OCI-LY3 (cell line): ENCODE measurements at regions not wholly inside any gene's neighbourhood (a gene's known extent, or its start where the extent isn't known, plus 50 kb on each side); places are given as distances from the start of the nearest gene placed in this dataset.
A peak's percentile ranks its signal among the peaks of the same experiment; 100 is the strongest.
"Not testable (repeated sequence)": the region's sequence is repeated elsewhere in the genome, so short reads cannot be mapped to it uniquely, and the experiment has no call there.

Experiments used
- H2AFZ ChIP-seq: fragments of 200-600, 300-600 bp; shearing (Covaris generic); 2 replicates; pipeline ENCODE4 v1.6.0; 2014; ENCODE audit warnings: antibody characterized with exemption, low read depth, low read length
- H3K27ac ChIP-seq: fragments of 200-600, 300-600 bp; sonication (generic); 2 replicates; pipeline ENCODE4 v1.5.1; 2014; ENCODE audit warnings: mild to moderate bottlenecking, low read length, moderate library complexity, mixed read lengths
- H3K27me3 ChIP-seq: fragments of 200-600, 300-600 bp; sonication (generic); 2 replicates; pipeline ENCODE4 v1.6.1; 2014; ENCODE audit warnings: low read depth, low read length, mixed read lengths
- H3K36me3 ChIP-seq: fragments of 200-600, 300-600 bp; sonication (generic); replicated peaks from 2 replicates; pipeline ENCODE3; 2014; ENCODE audit warnings: low read depth, low read length, mixed read lengths
- H3K4me1 ChIP-seq: fragments of 300-600, 200-600 bp; sonication (generic); 2 replicates; pipeline ENCODE4 v1.6.1; 2014; ENCODE audit warnings: low read length, mixed read lengths
- H3K4me2 ChIP-seq: fragments of 200-600, 300-600 bp; sonication (generic); 2 replicates; pipeline ENCODE4 v1.6.1; 2014; ENCODE audit warnings: low read length, mixed read lengths
- H3K4me3 ChIP-seq: fragments of 300-600, 200-600 bp; sonication (generic); 2 replicates; pipeline ENCODE4 v1.5.1; 2014; ENCODE audit warnings: antibody characterized with exemption, mild to moderate bottlenecking, low read length, moderate library complexity
- H3K79me2 ChIP-seq: fragments of 300-600, 200-600 bp; shearing (Covaris generic); 2 replicates; pipeline ENCODE4 v1.6.1; 2014; ENCODE audit warnings: mild to moderate bottlenecking, low read length, mixed read lengths
- H3K9ac ChIP-seq: fragments of 300-600, 200-600 bp; shearing (Covaris generic); 2 replicates; pipeline ENCODE4 v1.6.0; 2014; ENCODE audit warnings: mild to moderate bottlenecking, low read length, moderate library complexity
- H3K9me3 ChIP-seq: fragments of 200-600, 300-600 bp; shearing (Covaris generic); 2 replicates; pipeline ENCODE4 v1.6.1; 2014; ENCODE audit warnings: low read length, mixed read lengths; ENCODE audit not compliant: insufficient read depth
- H4K20me1 ChIP-seq: fragments of 200-600, 300-600 bp; sonication (generic); 2 replicates; pipeline ENCODE4 v1.6.1; 2016; ENCODE audit warnings: low read length, mixed read lengths; ENCODE audit not compliant: insufficient read depth

DNA sequence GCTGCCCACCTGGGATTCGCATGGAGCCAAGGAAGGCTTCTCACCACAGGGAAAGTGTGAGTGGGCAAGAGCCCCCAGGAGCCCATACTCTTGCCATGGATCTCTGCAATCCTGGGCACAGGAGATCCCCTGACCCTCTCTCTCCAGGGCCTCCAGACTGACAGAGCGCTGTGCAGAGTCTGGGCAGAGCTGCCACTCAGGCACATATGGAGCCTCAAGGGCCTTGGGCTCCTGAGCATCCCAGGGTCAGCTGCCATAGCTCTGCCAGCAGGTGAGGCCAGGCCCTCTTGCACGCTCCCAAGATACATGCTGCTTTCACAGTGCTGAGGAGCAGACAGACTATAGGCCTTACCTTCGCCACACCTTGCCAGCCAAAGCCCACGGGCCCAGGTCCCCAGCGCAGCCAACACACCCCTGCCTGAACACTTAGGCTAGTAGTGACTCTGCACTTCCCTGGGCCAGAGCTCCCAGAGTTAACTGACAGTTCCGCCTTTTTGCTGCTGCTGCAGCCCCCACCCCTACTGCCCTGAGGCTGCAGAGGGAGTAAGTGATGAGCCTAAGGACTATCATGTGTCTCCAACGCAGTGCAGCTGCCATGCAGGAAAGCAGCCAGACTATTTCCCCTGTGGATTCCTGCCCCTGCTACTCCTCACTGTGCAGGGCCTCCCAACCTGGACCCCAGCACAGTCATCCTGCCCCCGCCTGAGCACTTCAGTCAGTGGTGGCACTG, 323.2 kb downstream of the SPATA31A1 start:
- not testable (repeated sequence) for H3K4me3 ChIP-seq, H3K4me1 ChIP-seq, H3K9ac ChIP-seq, H3K79me2 ChIP-seq, H2AFZ ChIP-seq, H3K27me3 ChIP-seq, H3K27ac ChIP-seq, H3K9me3 ChIP-seq, H3K4me2 ChIP-seq, H4K20me1 ChIP-seq, H3K36me3 ChIP-seq

DNA sequence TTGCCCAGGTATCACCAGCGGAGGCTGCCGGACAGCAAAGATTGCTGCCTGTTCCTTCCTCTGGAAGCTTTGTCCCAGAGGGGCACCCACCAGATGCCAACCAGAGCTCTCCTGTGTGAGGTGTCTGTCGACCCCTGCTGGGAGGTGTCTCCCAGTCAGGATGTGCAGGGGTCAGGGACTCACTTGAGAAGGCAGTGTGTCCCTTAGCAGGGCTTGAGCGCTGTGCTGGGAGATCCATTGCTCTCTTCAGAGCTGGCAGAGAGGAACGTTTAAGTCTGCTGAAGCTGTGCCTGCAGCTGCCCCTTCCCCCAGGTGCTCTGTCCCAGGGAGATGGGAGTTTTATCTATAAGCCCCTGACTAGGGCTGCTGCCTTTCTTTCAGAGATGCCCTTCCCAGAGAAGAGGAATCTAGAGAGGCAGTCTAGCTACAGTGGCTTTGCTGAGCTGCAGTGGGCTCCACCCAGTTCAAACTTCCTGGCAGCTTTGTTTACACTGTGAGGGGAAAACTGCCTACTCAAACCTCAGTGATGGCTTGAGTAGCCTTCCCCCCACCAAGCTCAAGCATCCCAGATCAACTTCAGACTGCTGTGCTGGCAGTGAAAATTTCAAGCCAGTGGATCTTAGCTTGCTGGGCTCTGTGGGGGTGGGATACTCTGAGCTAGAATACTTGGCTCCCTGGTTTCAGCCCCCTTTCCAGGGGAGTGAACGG, 325.4 kb downstream of the SPATA31A1 start:
- not testable (repeated sequence) for H3K4me1 ChIP-seq, H3K9ac ChIP-seq, H3K4me3 ChIP-seq, H3K36me3 ChIP-seq, H4K20me1 ChIP-seq, H3K9me3 ChIP-seq, H3K27me3 ChIP-seq, H3K27ac ChIP-seq, H2AFZ ChIP-seq, H3K4me2 ChIP-seq, H3K79me2 ChIP-seq

DNA sequence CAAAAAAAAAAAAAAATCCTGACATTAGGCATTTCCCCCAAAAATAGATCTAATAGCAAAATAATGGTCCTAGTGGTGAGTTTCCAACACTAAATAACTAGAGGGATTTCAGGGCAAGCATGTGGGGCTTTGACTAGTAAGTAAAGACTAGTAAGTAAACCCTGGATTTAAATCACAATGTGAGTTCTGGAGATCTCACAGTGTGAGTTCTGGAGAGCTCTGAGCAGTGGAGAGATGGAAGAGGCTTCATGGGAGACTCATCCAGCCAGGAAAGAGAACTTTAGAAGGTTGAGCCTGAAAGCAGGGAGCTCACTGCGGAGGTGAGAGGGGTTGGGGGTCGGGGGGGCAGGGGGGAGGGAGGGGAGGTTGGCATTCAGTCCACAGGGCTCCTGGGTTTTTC, 373.4 kb downstream of the SPATA31A1 start:
- H2AFZ ChIP-seq, H3K36me3 ChIP-seq, H3K27ac ChIP-seq, H3K4me1 ChIP-seq, H3K9ac ChIP-seq, H3K27me3 ChIP-seq, H3K79me2 ChIP-seq, H3K9me3 ChIP-seq, H3K4me2 ChIP-seq, H3K4me3 ChIP-seq, H4K20me1 ChIP-seq: not testable (repeated sequence)

DNA sequence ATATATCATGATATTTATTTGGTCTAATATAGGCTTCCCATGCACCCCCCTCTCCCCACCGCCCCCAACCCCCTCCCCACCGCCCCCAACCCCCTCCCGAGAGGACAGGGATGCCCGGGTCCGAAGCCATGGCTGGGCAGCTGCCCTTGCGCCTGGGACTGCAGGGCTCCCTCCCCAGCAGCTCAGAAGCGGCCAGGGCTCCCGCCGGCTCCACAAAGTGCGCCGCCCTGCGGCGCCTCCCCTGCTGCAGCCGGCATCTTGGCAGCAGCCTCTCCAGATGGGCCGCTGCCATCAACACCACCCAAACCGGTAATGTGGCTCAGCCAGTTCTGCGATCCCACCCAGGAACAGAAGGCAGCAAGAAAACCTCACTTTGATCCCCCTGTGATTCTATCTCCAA, 389.4 kb downstream of the SPATA31A1 start:
- not testable (repeated sequence) for H3K36me3 ChIP-seq, H3K9me3 ChIP-seq, H3K27me3 ChIP-seq, H3K27ac ChIP-seq, H3K4me3 ChIP-seq, H3K4me1 ChIP-seq, H3K79me2 ChIP-seq, H4K20me1 ChIP-seq, H3K4me2 ChIP-seq, H2AFZ ChIP-seq, H3K9ac ChIP-seq

DNA sequence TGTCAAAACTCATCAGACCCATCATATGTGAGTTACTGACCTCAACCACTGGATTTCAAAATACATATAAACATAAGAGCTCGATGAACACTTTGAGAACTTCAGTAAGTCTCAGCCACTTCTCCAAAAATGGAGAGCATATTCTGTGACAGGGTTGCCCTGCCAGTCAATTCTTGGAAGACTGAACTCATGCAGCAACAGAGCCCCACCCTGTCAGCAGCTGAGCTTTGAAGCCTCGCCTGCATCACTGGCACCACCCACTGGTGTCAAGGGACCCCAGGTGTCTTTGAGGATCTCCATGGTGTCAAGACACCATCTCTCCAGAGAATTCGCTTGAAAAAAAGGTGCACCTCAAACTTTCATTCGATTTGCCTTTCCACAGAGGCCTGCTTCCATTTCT, 420.1 kb downstream of the SPATA31A1 start:
- not testable (repeated sequence) for H3K36me3 ChIP-seq, H3K9me3 ChIP-seq, H3K27ac ChIP-seq, H3K4me2 ChIP-seq, H4K20me1 ChIP-seq, H3K4me3 ChIP-seq, H2AFZ ChIP-seq, H3K4me1 ChIP-seq, H3K27me3 ChIP-seq, H3K79me2 ChIP-seq, H3K9ac ChIP-seq

DNA sequence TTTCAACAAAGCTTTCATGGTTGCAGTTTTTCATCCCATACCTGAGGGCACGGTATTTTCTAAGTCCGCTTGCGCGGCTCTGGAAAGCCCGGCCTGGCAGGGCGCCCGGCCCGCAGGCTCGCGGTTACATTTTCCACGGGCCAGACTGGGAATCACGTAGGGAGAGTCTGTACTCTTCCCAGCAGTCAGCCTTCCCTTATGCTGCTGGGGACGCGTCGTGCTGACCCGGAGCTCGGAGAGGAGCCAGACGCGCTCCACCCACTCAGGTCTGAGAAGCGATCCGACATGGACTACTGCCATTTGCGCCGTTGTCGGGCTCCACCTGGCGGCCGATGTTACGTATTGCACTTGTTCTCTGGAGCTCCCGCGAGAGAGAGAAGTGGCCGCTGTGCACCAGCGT, 435.9 kb downstream of the SPATA31A1 start:
- not testable (repeated sequence) for H2AFZ ChIP-seq, H3K9ac ChIP-seq, H3K9me3 ChIP-seq, H3K4me1 ChIP-seq, H3K4me3 ChIP-seq, H3K36me3 ChIP-seq, H3K27ac ChIP-seq, H3K79me2 ChIP-seq, H3K27me3 ChIP-seq, H4K20me1 ChIP-seq
- H3K4me2 ChIP-seq: 0 out of 2 replicates have a peak overlapping the region, but pooled peaks have one; percentile 28

DNA sequence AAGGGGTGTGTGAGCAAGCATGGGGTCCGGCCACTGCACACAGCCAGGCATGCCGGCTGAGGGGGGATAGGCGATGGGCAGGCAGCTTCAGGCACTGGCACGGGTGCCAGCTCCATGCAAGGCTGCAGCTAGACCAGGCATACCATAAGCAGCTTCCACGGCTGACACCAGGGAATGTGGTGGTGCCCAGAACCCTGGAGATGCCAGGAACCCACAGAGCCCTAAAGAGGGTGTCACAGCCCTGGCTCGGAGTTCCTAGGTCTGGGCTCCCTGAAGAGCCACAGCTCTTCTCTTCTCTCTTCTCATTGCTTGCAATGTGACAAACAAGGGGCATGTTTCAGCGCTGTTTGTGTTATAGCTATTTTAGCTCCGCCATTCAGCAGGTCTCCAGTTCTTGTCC, 442.5 kb downstream of the SPATA31A1 start:
- H4K20me1 ChIP-seq, H3K9ac ChIP-seq, H2AFZ ChIP-seq, H3K4me2 ChIP-seq, H3K79me2 ChIP-seq, H3K27ac ChIP-seq, H3K4me1 ChIP-seq, H3K27me3 ChIP-seq, H3K9me3 ChIP-seq, H3K4me3 ChIP-seq, H3K36me3 ChIP-seq: not testable (repeated sequence)

DNA sequence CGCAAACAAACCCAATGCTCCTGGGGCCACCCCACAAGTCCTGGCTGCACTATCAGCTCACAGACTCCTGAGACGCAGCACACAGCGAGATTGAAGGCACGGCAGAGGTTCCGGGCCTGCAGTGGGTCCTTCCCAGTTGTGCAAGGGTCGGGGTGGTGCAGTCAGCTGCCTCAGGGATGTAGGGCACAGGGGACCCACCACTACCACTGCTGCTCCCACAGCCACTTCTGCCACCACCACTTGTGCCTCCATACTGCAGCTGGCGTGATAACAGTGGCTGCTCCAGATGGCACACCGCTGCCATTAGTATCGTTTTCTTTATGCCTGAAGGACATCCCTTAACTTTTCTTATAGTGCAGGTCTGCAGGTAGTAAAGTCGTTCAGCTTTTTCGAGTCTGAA, 443.8 kb downstream of the SPATA31A1 start:
- not testable (repeated sequence) for H3K4me2 ChIP-seq, H2AFZ ChIP-seq, H3K36me3 ChIP-seq, H3K4me1 ChIP-seq, H3K4me3 ChIP-seq, H4K20me1 ChIP-seq, H3K27ac ChIP-seq, H3K79me2 ChIP-seq, H3K9ac ChIP-seq, H3K27me3 ChIP-seq, H3K9me3 ChIP-seq

DNA sequence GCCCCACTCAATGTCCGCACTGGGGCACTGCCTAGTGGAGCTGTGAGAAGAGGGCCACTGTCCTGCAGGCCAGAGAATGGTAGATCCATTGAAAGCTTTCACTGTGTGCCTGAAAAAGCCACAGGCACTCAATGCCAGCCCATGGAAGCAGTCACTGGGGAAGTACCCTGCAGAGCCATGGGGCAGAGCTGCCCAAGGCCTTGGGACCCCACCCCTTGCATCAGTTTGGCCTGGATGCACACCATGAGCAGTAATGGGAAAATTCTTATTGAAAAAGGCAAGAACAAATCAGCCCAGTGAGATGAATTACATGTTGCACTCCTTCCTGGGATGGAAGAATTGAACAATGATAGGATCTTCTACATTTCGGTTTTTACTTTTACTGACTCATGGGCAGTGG, 447.1 kb downstream of the SPATA31A1 start:
- not testable (repeated sequence) for H3K4me2 ChIP-seq, H2AFZ ChIP-seq, H3K36me3 ChIP-seq, H3K27ac ChIP-seq, H3K79me2 ChIP-seq, H3K4me3 ChIP-seq, H3K9ac ChIP-seq, H3K9me3 ChIP-seq, H4K20me1 ChIP-seq, H3K4me1 ChIP-seq, H3K27me3 ChIP-seq
